HEK293 (cell line): ENCODE measurements at regions not wholly inside any gene's neighbourhood (a gene's known extent, or its start where the extent isn't known, plus 50 kb on each side); places are given as distances from the start of the nearest gene placed in this dataset.

Experiments used
- GLIS2 ChIP-seq: fragments of 450-650 bp; formaldehyde crosslinking; IDR thresholded peaks from 2 replicates; pipeline ENCODE4 v1.5.1; 2016; ENCODE audit warnings: missing biosample characterization, missing genetic modification characterization
- SP2 ChIP-seq: fragments of 450-650 bp; formaldehyde crosslinking; IDR thresholded peaks from 2 replicates; pipeline ENCODE4 v1.5.1; 2016; ENCODE audit warnings: missing biosample characterization, missing genetic modification characterization
- YY1 ChIP-seq: fragments of 450-650 bp; formaldehyde crosslinking; IDR thresholded peaks from 2 replicates; pipeline ENCODE4 v1.5.1; 2018; ENCODE audit warnings: missing biosample characterization, missing genetic modification characterization
- ZNF214 ChIP-seq: fragments of 450-650 bp; formaldehyde crosslinking; IDR thresholded peaks from 2 replicates; pipeline ENCODE4 v1.5.1; 2017; ENCODE audit warnings: missing biosample characterization, mild to moderate bottlenecking, missing genetic modification characterization, borderline replicate concordance
- ZNF274 ChIP-seq, 2 experiments: fragments of 200-500 bp in 1 of 2; fragments of 450-650 bp in 1 of 2; sonication (Bioruptor generic) in 1 of 2; formaldehyde crosslinking in 1 of 2; IDR thresholded peaks; 2 replicates each; pipeline versions ENCODE4 v1.5.1 to v1.6.1; 2014 to 2016; ENCODE audit warnings: borderline replicate concordance in 1 of 2, inconsistent platforms in 1 of 2, low read length in 1 of 2, missing biosample characterization in 1 of 2, missing genetic modification characterization in 1 of 2
- ZNF302 ChIP-seq: fragments of 450-650 bp; formaldehyde crosslinking; IDR thresholded peaks from 2 replicates; pipeline ENCODE4 v1.5.1; 2016; ENCODE audit warnings: missing biosample characterization, missing genetic modification characterization, low read depth
- ZNF311 ChIP-seq: fragments of 450-650 bp; formaldehyde crosslinking; IDR thresholded peaks from 2 replicates; pipeline ENCODE4 v1.5.1; 2017; ENCODE audit warnings: missing biosample characterization, missing genetic modification characterization, borderline replicate concordance
- ZNF544 ChIP-seq: fragments of 450-650 bp; formaldehyde crosslinking; IDR thresholded peaks from 2 replicates; pipeline ENCODE4 v1.5.0; 2017; ENCODE audit warnings: missing biosample characterization, missing genetic modification characterization
- ZNF555 ChIP-seq: fragments of 450-650 bp; formaldehyde crosslinking; conservative IDR thresholded peaks from 2 replicates; pipeline ENCODE4 v1.5.1; 2017; ENCODE audit warnings: missing biosample characterization, mild to moderate bottlenecking, missing genetic modification characterization, inconsistent platforms
- ZSCAN30 ChIP-seq: fragments of 450-650 bp; IDR thresholded peaks from 2 replicates; pipeline ENCODE4 v1.5.1; 2018; ENCODE audit warnings: missing biosample characterization, mild to moderate bottlenecking, missing genetic modification characterization, moderate library complexity
- TF ChIP-seq, protein P1 (sequence below): fragments of 450-650 bp; formaldehyde crosslinking; IDR thresholded peaks from 2 replicates; pipeline ENCODE4 v1.5.1; 2016; ENCODE audit warnings: missing biosample characterization, missing genetic modification characterization
- TF ChIP-seq, protein P2 (sequence below): fragments of 450-650 bp; formaldehyde crosslinking; IDR thresholded peaks from 2 replicates; pipeline ENCODE4 v1.5.1; 2017; ENCODE audit warnings: missing biosample characterization, missing genetic modification characterization
- TF ChIP-seq, protein P3 (sequence below): fragments of 450-650 bp; formaldehyde crosslinking; IDR thresholded peaks from 2 replicates; pipeline ENCODE4 v1.5.1; 2016; ENCODE audit warnings: missing biosample characterization, missing genetic modification characterization
- TF ChIP-seq, protein P4 (sequence below): fragments of 450-650 bp; formaldehyde crosslinking; IDR thresholded peaks from 2 replicates; pipeline ENCODE4 v1.5.1; 2016; ENCODE audit warnings: missing biosample characterization, missing genetic modification characterization

DNA sequence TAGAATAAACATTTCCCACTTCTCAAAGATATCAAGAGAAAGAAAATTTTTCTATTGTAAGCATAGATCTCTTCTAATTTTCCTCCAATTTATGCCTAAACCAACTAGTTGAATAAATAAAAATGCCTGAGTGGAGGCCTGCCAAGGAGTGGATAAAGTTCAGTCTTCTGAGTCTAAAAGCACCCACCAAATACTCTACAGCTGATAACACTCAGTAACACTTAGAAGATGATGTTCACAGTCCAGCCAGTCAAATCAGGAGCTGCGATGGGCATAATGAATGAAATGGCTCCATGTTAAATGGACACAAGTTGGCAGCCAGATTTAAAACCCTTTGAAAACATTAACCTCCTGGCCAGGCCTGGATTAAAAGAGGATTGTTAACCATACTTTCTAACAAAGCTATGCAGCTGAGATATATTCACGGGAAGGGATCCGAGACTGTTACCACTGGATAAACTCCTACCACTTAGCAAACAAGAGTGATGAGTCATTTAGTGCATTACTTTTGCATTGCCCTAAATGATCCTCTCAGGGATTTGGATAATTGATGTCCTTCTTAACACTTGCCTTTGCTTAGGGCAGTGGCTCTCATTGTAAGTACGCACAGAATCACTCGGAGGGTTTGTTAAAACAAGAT is 63.7 kb upstream of the CCDC112 start:
- TF ChIP-seq, protein P1, sequence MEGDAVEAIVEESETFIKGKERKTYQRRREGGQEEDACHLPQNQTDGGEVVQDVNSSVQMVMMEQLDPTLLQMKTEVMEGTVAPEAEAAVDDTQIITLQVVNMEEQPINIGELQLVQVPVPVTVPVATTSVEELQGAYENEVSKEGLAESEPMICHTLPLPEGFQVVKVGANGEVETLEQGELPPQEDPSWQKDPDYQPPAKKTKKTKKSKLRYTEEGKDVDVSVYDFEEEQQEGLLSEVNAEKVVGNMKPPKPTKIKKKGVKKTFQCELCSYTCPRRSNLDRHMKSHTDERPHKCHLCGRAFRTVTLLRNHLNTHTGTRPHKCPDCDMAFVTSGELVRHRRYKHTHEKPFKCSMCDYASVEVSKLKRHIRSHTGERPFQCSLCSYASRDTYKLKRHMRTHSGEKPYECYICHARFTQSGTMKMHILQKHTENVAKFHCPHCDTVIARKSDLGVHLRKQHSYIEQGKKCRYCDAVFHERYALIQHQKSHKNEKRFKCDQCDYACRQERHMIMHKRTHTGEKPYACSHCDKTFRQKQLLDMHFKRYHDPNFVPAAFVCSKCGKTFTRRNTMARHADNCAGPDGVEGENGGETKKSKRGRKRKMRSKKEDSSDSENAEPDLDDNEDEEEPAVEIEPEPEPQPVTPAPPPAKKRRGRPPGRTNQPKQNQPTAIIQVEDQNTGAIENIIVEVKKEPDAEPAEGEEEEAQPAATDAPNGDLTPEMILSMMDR: no peak
- TF ChIP-seq YY1 (tag by site-specific recombination) (no peak), ZNF274 (IDR thresholded peaks at IDR 0.05; ENCODE audit: low read length) (no peak), ZNF274 (tag by site-specific recombination; IDR thresholded peaks at IDR 0.05; ENCODE audit: borderline replicate concordance) (no peak), ZNF555 (tag by site-specific recombination) (no peak), ZNF311 (tag by site-specific recombination) (no peak), ZNF214 (tag by site-specific recombination) (no peak), ZSCAN30 (tag by site-specific recombination) (no peak), ZNF302 (no peak), GLIS2 (tag by site-specific recombination) (no peak), ZNF544 (tag by site-specific recombination) (no peak), SP2 (no peak)
- TF ChIP-seq, protein P2, sequence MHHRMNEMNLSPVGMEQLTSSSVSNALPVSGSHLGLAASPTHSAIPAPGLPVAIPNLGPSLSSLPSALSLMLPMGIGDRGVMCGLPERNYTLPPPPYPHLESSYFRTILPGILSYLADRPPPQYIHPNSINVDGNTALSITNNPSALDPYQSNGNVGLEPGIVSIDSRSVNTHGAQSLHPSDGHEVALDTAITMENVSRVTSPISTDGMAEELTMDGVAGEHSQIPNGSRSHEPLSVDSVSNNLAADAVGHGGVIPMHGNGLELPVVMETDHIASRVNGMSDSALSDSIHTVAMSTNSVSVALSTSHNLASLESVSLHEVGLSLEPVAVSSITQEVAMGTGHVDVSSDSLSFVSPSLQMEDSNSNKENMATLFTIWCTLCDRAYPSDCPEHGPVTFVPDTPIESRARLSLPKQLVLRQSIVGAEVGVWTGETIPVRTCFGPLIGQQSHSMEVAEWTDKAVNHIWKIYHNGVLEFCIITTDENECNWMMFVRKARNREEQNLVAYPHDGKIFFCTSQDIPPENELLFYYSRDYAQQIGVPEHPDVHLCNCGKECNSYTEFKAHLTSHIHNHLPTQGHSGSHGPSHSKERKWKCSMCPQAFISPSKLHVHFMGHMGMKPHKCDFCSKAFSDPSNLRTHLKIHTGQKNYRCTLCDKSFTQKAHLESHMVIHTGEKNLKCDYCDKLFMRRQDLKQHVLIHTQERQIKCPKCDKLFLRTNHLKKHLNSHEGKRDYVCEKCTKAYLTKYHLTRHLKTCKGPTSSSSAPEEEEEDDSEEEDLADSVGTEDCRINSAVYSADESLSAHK: no peak
- TF ChIP-seq, protein P3, sequence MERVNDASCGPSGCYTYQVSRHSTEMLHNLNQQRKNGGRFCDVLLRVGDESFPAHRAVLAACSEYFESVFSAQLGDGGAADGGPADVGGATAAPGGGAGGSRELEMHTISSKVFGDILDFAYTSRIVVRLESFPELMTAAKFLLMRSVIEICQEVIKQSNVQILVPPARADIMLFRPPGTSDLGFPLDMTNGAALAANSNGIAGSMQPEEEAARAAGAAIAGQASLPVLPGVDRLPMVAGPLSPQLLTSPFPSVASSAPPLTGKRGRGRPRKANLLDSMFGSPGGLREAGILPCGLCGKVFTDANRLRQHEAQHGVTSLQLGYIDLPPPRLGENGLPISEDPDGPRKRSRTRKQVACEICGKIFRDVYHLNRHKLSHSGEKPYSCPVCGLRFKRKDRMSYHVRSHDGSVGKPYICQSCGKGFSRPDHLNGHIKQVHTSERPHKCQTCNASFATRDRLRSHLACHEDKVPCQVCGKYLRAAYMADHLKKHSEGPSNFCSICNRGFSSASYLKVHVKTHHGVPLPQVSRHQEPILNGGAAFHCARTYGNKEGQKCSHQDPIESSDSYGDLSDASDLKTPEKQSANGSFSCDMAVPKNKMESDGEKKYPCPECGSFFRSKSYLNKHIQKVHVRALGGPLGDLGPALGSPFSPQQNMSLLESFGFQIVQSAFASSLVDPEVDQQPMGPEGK (tag by site-specific recombination): no peak
- TF ChIP-seq, protein P4, sequence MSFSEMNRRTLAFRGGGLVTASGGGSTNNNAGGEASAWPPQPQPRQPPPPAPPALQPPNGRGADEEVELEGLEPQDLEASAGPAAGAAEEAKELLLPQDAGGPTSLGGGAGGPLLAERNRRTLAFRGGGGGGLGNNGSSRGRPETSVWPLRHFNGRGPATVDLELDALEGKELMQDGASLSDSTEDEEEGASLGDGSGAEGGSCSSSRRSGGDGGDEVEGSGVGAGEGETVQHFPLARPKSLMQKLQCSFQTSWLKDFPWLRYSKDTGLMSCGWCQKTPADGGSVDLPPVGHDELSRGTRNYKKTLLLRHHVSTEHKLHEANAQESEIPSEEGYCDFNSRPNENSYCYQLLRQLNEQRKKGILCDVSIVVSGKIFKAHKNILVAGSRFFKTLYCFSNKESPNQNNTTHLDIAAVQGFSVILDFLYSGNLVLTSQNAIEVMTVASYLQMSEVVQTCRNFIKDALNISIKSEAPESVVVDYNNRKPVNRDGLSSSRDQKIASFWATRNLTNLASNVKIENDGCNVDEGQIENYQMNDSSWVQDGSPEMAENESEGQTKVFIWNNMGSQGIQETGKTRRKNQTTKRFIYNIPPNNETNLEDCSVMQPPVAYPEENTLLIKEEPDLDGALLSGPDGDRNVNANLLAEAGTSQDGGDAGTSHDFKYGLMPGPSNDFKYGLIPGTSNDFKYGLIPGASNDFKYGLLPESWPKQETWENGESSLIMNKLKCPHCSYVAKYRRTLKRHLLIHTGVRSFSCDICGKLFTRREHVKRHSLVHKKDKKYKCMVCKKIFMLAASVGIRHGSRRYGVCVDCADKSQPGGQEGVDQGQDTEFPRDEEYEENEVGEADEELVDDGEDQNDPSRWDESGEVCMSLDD (tag by site-specific recombination): no peak
